Right lobe of liver (tissue), 6 donors: ENCODE measurements at regions not wholly inside any gene's neighbourhood (a gene's known extent, or its start where the extent isn't known, plus 50 kb on each side); places are given as distances from the start of the nearest gene placed in this dataset.

Source experiments
- ATAC-seq, 4 donors: fragments of 200-7000 bp; cut with Tn5 transposase; one replicate each; pipeline ENCODE4 v1.9.1; 2020; ENCODE audit warnings: mild to moderate bottlenecking in 4 of 4, moderate library complexity in 4 of 4
- DNase-seq, 3 donors: peaks; one replicate each; pipeline ENCODE4 v3.0.0-alpha.2; 2020
- H3K27ac ChIP-seq, 3 donors: fragments of 200-600 bp; one replicate each; pipeline ENCODE4 v1.8.0; 2022
- H3K27me3 ChIP-seq, 2 donors: fragments of 200-600 bp; one replicate each; pipeline ENCODE4 v1.8.0; 2022
- H3K36me3 ChIP-seq, 4 donors: fragments of 200-600 bp; sonication (generic) in 1 of 4; one replicate each; pipeline versions ENCODE4 v1.5.1 to v1.8.0; 2017 to 2022; ENCODE audit warnings: control low read depth in 1 of 4
- H3K4me1 ChIP-seq, 4 donors: fragments of 200-600 bp; sonication (generic) in 1 of 4; one replicate each; pipeline versions ENCODE4 v1.5.1 to v1.8.0; 2017 to 2022; ENCODE audit warnings: control low read depth in 1 of 4
- H3K4me3 ChIP-seq, 3 donors: fragments of 200-600 bp; one replicate each; pipeline ENCODE4 v1.8.0; 2022
- H3K9me3 ChIP-seq, 4 donors: fragments of 200-600 bp; sonication (generic) in 1 of 4; one replicate each; pipeline versions ENCODE4 v1.5.1 to v1.8.0; 2017 to 2022; ENCODE audit warnings: control low read depth in 1 of 4
- POLR2A ChIP-seq: fragments of 450-650 bp; IDR thresholded peaks from one replicate; pipeline ENCODE4 v1.6.1; 2017; ENCODE audit warnings: antibody characterized with exemption, mild to moderate bottlenecking
- WGBS: methylation state at CpG from one replicate; pipeline ENCODE4 v1.1.6; 2018; ENCODE audit warnings: low coverage, low lambda C conversion rate; ENCODE audit not compliant: insufficient coverage; ENCODE audit errors: missing lambda C conversion rate; 5-methylcytosine and 5-hydroxymethylcytosine counted together
- intact Hi-C, 2 donors: fragments of 100-400 bp; cut with DNase I; formaldehyde crosslinking; loops; one replicate each; pipeline versions ENCODE4 v1.11.2 to v1.14.1; 2022
- TF ChIP-seq, protein P1 (sequence below), 4 donors: fragments of 200-600 bp in 3 of 4; fragments of 450-650 bp in 1 of 4; IDR thresholded peaks; one replicate each; pipeline versions ENCODE4 v1.5.1 to v1.8.0; 2016 to 2022; ENCODE audit warnings: antibody characterized with exemption in 4 of 4, mild to moderate bottlenecking in 2 of 4
- donor health status: DM: no; HTN: yes; CAD: no.
- donor health status: DM: no; HTN: no; CAD: no.
- donor health status: DM: no; HTN: no; CAD: no.
- donor health status: DM: no; HTN: yes; CAD: no.
- donor health status: DM: no; HTN: yes; CAD: no.

DNA sequence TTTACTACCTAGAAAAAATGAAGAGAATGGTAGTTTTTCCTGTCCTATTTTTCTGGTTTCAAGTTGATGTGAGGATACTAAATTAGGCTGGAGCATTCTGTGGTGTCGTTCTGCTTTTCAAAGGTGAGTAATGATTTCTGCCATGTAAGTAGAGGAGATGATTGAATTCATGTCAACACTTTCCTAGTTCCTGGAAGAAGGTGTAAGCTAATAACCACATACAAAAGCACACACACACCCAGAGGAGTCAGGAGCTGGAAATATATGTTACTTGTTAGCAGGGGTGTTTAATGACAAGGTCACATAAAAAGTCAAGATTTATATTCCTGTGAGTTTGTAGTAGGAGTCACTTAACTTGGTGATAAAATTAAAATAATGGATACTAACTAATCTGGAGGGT lies 172.1 kb downstream of the TMX3 start:
- no peak for TF ChIP-seq POLR2A
- TF ChIP-seq, protein P1, sequence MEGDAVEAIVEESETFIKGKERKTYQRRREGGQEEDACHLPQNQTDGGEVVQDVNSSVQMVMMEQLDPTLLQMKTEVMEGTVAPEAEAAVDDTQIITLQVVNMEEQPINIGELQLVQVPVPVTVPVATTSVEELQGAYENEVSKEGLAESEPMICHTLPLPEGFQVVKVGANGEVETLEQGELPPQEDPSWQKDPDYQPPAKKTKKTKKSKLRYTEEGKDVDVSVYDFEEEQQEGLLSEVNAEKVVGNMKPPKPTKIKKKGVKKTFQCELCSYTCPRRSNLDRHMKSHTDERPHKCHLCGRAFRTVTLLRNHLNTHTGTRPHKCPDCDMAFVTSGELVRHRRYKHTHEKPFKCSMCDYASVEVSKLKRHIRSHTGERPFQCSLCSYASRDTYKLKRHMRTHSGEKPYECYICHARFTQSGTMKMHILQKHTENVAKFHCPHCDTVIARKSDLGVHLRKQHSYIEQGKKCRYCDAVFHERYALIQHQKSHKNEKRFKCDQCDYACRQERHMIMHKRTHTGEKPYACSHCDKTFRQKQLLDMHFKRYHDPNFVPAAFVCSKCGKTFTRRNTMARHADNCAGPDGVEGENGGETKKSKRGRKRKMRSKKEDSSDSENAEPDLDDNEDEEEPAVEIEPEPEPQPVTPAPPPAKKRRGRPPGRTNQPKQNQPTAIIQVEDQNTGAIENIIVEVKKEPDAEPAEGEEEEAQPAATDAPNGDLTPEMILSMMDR (IDR thresholded peaks at IDR 0.05) = no peak
- 71% methylated on average over 1 of the region's 1 CpG for WGBS
- H3K9me3 ChIP-seq = no peaks in the 10 kb centered on the region
- intact Hi-C loops = no loop called here
- no peaks in the 10 kb centered on the region for H3K27me3 ChIP-seq
- no peaks in the 10 kb centered on the region for H3K4me1 ChIP-seq
- H3K4me3 ChIP-seq = no peak overlapping the region
- H3K36me3 ChIP-seq = no peaks in the 10 kb centered on the region
- DNase-seq (no peak), ATAC-seq (no peak)
- H3K27ac ChIP-seq = no peak overlapping the region

GRCh38 chr18:68533641-68534040 lies 181.3 kb downstream of the TMX3 start:
- ATAC-seq (no peak), DNase-seq (no peak)
- Histone ChIP-seq H3K9me3 (no peaks in the 10 kb centered on the region), H3K27ac (no peak overlapping the region), H3K4me3 (no peak overlapping the region), H3K36me3 (no peaks in the 10 kb centered on the region), H3K27me3 (no peaks in the 10 kb centered on the region), H3K4me1 (no peaks in the 10 kb centered on the region)
- no peak for TF ChIP-seq POLR2A
- TF ChIP-seq, protein P1 (IDR thresholded peaks at IDR 0.05) = no peak
- intact Hi-C loops = no loop called here
- WGBS = 16% methylated on average over 2 of the region's 2 CpGs

- DNase-seq = no peak
- no peaks in the 10 kb centered on the region for H3K9me3 ChIP-seq
- no peak for TF ChIP-seq POLR2A
- TF ChIP-seq, protein P1 (IDR thresholded peaks at IDR 0.05) = no peak
- WGBS = 45% methylated on average over 3 of the region's 3 CpGs
- ATAC-seq = no peak
- no peaks in the 10 kb centered on the region for H3K4me1 ChIP-seq
- no peaks in the 10 kb centered on the region for H3K36me3 ChIP-seq
- H3K27ac ChIP-seq = no peak overlapping the region
- no peaks in the 10 kb centered on the region for H3K27me3 ChIP-seq
- intact Hi-C loops = no loop called here
- no peak overlapping the region for H3K4me3 ChIP-seq
These were observed 182.5 kb downstream of the TMX3 start for GRCh38 chr18:68532328-68532885.

DNA sequence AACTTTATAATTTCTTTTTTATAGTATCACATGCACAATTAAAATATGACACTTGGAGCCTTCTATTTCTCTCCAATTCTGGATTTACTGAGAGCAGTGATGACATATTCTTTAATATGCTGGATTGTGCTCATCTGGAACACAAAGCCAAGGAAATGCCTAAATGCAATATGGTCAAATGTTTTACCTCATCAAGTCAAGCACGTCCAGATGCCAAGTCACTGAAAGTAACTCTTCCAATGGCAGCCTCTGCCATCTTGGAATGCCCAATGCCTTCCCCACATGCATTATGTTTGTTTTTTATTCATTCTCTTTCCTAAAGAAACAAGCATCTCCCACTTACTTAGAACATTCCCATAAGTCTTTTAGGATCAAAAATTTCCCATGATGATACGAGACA lies 189.8 kb downstream of the TMX3 start:
- TF ChIP-seq, protein P1 (IDR thresholded peaks at IDR 0.05) = no peak
- TF ChIP-seq POLR2A = no peak
- no peaks in the 10 kb centered on the region for H3K4me1 ChIP-seq
- H3K4me3 ChIP-seq = no peak overlapping the region
- intact Hi-C loops = no loop called here
- ATAC-seq (no peak), DNase-seq (no peak)
- H3K9me3 ChIP-seq = no peaks in the 10 kb centered on the region
- no peaks in the 10 kb centered on the region for H3K27me3 ChIP-seq
- H3K27ac ChIP-seq = no peak overlapping the region
- no peaks in the 10 kb centered on the region for H3K36me3 ChIP-seq
- WGBS = 35% methylated on average over 2 of the region's 2 CpGs
